Fibroblast of lung (primary cell): ENCODE measurements at regions not wholly inside any gene's neighbourhood (a gene's known extent, or its start where the extent isn't known, plus 50 kb on each side); places are given as distances from the start of the nearest gene placed in this dataset.
A peak's percentile ranks its signal among the peaks of the same experiment; 100 is the strongest.

Experiments
- DNase-seq, 2 donors: peaks; one replicate each; pipeline versions ENCODE4 v3.0.0 to v3.0.0-alpha.2; 2010; ENCODE audit warnings: low read depth in 2 of 2
- H2AFZ ChIP-seq: 2 replicates; pipeline ENCODE4 v1.5.1; 2012; ENCODE audit warnings: low read length, control low read depth, inconsistent platforms
- H3K27ac ChIP-seq: 2 replicates; pipeline ENCODE4 v1.5.1; 2011; ENCODE audit warnings: low read length, control low read depth; ENCODE audit not compliant: insufficient read depth
- H3K27me3 ChIP-seq: 2 replicates; pipeline ENCODE4 v1.5.1; 2011; ENCODE audit warnings: mild to moderate bottlenecking, low read length; ENCODE audit not compliant: control insufficient read depth, insufficient read depth
- H3K36me3 ChIP-seq: 2 replicates; pipeline ENCODE4 v1.5.1; 2011; ENCODE audit warnings: low read length; ENCODE audit not compliant: control insufficient read depth, insufficient read depth
- H3K4me1 ChIP-seq: 2 replicates; pipeline ENCODE4 v1.5.1; 2011; ENCODE audit warnings: low read length; ENCODE audit not compliant: control insufficient read depth, insufficient read depth; ENCODE audit errors: extremely low read depth
- H3K4me2 ChIP-seq: 2 replicates; pipeline ENCODE4 v1.5.1; 2011; ENCODE audit warnings: low read length, control low read depth; ENCODE audit not compliant: insufficient read depth; ENCODE audit errors: extremely low read depth
- H3K4me3 ChIP-seq, 4 experiments: fragments of 200-600 bp in 1 of 4; sonication (generic) in 1 of 4; replicated peaks in 1 of 4; 2 replicates each; pipeline ENCODE4 v1.5.1; 2011 to 2016; ENCODE audit warnings: low read length in 4 of 4, low read depth in 3 of 4, mild to moderate bottlenecking in 3 of 4, control low read depth in 2 of 4, inconsistent platforms in 1 of 4, mixed read lengths in 1 of 4; ENCODE audit not compliant: insufficient read depth in 1 of 4; ENCODE audit errors: control extremely low read depth in 1 of 4
- H3K79me2 ChIP-seq: 2 replicates; pipeline ENCODE4 v1.5.1; 2012; ENCODE audit warnings: mild to moderate bottlenecking, low read length, inconsistent platforms; ENCODE audit not compliant: control insufficient read depth, insufficient read depth
- H3K9ac ChIP-seq: 2 replicates; pipeline ENCODE4 v1.5.1; 2011; ENCODE audit warnings: mild to moderate bottlenecking, low read length, control low read depth; ENCODE audit not compliant: insufficient read depth
- H3K9me3 ChIP-seq: 2 replicates; pipeline ENCODE4 v1.5.1; 2012; ENCODE audit warnings: low read depth, low read length; ENCODE audit not compliant: control insufficient read depth, insufficient read depth
- H4K20me1 ChIP-seq: 2 replicates; pipeline ENCODE4 v1.5.1; 2011; ENCODE audit warnings: low read length; ENCODE audit not compliant: control insufficient read depth, insufficient read depth; ENCODE audit errors: extremely low read depth
- EZH2 ChIP-seq: IDR thresholded peaks from 2 replicates; pipeline ENCODE4 v1.5.1; 2012; ENCODE audit warnings: low read length, control low read depth, mild to moderate bottlenecking; ENCODE audit errors: missing control alignments
- TF ChIP-seq, protein P1 (sequence below), 2 donors: IDR thresholded peaks in 1 of 2; conservative IDR thresholded peaks in 1 of 2; 1 replicate in 1 of 2; 2 replicates in 1 of 2; pipeline ENCODE4 v1.5.1; 2011 to 2012; ENCODE audit warnings: low read length in 2 of 2, control low read depth in 1 of 2, inconsistent platforms in 1 of 2, low read depth in 1 of 2, mild to moderate bottlenecking in 1 of 2

DNA sequence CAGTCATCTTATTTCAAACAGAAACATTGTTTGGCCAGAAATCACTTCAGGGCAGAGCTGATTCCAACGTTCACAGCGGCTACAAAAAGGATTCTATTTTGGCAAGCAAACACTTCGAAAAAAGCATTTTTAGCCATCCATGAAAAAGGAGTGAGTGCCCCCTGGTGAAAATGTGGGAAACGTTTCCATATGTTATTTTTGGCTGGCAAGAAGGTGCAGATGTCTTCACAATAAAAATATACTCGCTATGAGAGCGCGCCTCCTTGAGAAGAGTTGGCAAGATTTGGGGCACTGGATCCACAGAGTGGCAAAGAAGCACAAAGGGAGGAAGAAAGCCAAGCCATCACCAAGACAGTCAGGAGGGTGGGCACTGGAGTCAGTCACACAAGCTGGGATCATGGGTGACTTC lies 191.1 kb downstream of the CHD9NB start:
- no peaks in the 10 kb centered on the region for H3K9me3 ChIP-seq
- no peaks in the 10 kb centered on the region for H3K4me1 ChIP-seq
- no peak overlapping the region for H3K27ac ChIP-seq
- H3K4me3 ChIP-seq: no peak overlapping the region
- DNase-seq: peak; percentile 1 to 49
- no peaks in the 10 kb centered on the region for H3K27me3 ChIP-seq
- H3K79me2 ChIP-seq: no peaks in the 10 kb centered on the region
- no peaks in the 10 kb centered on the region for H3K36me3 ChIP-seq
- H4K20me1 ChIP-seq: no peaks in the 10 kb centered on the region
- H3K4me2 ChIP-seq: no peak overlapping the region
- H2AFZ ChIP-seq: no peak overlapping the region
- H3K9ac ChIP-seq: no peak overlapping the region
- TF ChIP-seq, protein P1, sequence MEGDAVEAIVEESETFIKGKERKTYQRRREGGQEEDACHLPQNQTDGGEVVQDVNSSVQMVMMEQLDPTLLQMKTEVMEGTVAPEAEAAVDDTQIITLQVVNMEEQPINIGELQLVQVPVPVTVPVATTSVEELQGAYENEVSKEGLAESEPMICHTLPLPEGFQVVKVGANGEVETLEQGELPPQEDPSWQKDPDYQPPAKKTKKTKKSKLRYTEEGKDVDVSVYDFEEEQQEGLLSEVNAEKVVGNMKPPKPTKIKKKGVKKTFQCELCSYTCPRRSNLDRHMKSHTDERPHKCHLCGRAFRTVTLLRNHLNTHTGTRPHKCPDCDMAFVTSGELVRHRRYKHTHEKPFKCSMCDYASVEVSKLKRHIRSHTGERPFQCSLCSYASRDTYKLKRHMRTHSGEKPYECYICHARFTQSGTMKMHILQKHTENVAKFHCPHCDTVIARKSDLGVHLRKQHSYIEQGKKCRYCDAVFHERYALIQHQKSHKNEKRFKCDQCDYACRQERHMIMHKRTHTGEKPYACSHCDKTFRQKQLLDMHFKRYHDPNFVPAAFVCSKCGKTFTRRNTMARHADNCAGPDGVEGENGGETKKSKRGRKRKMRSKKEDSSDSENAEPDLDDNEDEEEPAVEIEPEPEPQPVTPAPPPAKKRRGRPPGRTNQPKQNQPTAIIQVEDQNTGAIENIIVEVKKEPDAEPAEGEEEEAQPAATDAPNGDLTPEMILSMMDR (conservative IDR thresholded peaks at IDR 0.05 in 1 of 2, IDR thresholded peaks at IDR 0.05 in 1 of 2; ENCODE audit: low read depth in 1 of 2, low read length in 2 of 2): peak in 1 of 2 donors; percentile 39
- no peak for TF ChIP-seq EZH2

DNA sequence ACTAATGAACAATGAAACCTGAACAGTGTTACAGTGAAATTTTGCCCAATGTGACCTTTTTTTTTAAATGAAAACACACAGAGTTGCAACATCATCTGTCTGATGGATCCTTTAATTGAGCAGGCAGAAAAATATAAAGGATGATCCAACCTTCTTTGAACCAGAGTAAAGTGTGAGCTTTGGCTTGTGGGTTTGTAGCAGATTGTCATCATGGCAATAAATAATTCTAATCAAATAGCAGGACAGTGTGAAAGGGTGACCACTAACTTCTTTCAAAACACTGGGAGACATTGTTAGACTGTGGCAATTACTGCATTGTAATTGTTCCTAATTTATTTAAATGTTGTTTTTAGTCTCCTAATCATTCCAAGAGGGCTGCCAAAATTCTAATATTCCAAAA lies 197.2 kb downstream of the CHD9NB start:
- Histone ChIP-seq H3K4me3 (no peak overlapping the region), H3K4me2 (no peak overlapping the region), H3K27ac (no peak overlapping the region), H3K9me3 (no peaks in the 10 kb centered on the region), H2AFZ (no peak overlapping the region), H3K36me3 (no peaks in the 10 kb centered on the region), H3K79me2 (no peaks in the 10 kb centered on the region), H3K27me3 (no peaks in the 10 kb centered on the region), H3K9ac (no peak overlapping the region), H4K20me1 (no peaks in the 10 kb centered on the region), H3K4me1 (no peaks in the 10 kb centered on the region)
- no peak for TF ChIP-seq EZH2
- TF ChIP-seq, protein P1 (conservative IDR thresholded peaks at IDR 0.05 in 1 of 2, IDR thresholded peaks at IDR 0.05 in 1 of 2; ENCODE audit: low read depth in 1 of 2, low read length in 2 of 2): no peak
- no peak for DNase-seq

DNA sequence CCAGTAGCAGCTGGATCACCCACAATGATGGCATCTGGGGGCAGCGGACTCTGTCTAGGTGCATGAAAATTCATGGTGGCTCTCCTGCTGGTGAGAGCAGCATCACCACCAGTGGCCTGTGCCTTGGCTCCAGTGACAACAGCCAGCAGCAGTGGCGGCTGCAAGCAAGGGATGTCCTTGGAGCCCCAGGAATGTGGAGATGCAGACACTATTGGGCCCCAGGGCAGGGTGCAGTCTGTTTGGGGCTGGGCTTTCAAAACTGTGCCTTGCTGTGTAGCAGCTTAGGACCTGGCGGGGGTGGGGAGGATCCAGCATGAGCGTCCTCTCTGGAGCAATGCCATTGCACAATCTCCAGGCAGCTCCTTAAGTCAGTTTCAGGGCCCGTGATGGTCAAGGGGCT lies 199.7 kb downstream of the CHD9NB start:
- Histone ChIP-seq H3K9me3 (no peaks in the 10 kb centered on the region), H3K79me2 (no peaks in the 10 kb centered on the region), H3K4me3 (no peak overlapping the region), H3K27me3 (no peaks in the 10 kb centered on the region), H4K20me1 (no peaks in the 10 kb centered on the region), H3K27ac (no peak overlapping the region), H2AFZ (no peak overlapping the region), H3K4me2 (no peak overlapping the region), H3K9ac (no peak overlapping the region), H3K4me1 (no peaks in the 10 kb centered on the region), H3K36me3 (no peaks in the 10 kb centered on the region)
- no peak for DNase-seq
- TF ChIP-seq, protein P1 (conservative IDR thresholded peaks at IDR 0.05 in 1 of 2, IDR thresholded peaks at IDR 0.05 in 1 of 2; ENCODE audit: low read depth in 1 of 2, low read length in 2 of 2): no peak
- no peak for TF ChIP-seq EZH2
